ENCODE measurements at regions not wholly inside any gene's neighbourhood (a gene's known extent, or its start where the extent isn't known, plus 50 kb on each side); places are given as distances from the start of the nearest gene placed in this dataset.
"Not testable (repeated sequence)": the region's sequence is repeated elsewhere in the genome, so short reads cannot be mapped to it uniquely, and the experiment has no call there.

DNA sequence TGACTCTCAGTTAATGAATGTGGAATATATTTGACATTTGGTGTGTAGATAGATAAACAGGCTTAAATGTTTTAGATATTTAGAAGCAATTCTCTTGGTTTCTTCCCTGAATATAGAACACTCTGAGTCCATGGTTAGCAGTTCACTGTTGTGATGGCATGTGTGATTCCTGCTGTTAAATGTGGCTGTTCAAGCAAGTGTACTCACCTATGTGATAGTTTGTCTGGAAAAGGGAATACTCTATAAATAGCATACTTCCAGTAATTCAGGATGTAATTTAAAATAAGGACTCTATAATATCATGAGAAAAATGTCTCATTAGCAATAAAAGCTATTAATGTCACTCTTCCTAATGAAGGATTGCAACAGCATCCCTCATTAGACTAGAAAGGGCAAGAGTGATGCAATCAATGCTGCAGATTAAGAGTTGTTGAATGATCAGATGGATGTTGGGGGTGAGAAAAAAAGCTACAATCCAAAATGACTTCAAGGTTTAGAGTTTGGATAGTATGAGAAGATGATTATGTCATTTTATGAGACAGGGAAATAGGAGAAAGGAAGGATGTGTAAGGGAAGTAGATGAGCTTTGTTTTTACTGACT, 201.8 kb upstream of the WDFY3 start:
- DNase-seq, result no peak

- DNase-seq, result no peak
Observed at GRCh38 chr4:85170241-85170640, 203.8 kb upstream of the WDFY3 start.

- no peak for DNase-seq
Observed at GRCh38 chr4:85175190-85175589, 208.7 kb upstream of the WDFY3 start.

- DNase-seq, result no peak
Observed at GRCh38 chr4:85177092-85177491, 210.6 kb upstream of the WDFY3 start.

GRCh38 chr4:85177679-85178078, 211.2 kb upstream of the WDFY3 start:
- no peak for DNase-seq

- no peak for DNase-seq
Observed at GRCh38 chr4:85180533-85180932, 214.0 kb upstream of the WDFY3 start.

- no peak for DNase-seq
Observed at GRCh38 chr4:85187106-85187505, 220.6 kb upstream of the WDFY3 start.

DNA sequence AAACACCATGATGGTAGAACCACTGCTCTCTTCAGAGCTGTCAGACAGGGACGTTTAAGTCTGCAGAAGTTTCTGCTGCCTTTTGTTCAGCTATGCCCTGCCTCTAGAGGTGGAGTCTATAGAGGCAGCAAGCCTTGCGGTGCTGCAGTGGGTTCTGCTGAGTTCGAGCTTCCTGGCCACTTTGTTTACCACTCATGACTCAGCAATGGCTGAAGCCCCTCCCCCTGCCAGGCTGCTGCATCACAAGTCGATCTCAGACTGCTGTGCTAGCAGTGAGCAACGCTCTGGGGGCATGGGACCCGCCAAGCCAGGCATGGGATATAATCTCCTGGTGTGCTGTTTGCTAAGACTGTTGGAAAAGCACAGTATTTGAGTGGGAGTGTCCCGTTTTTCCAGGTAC, 229.5 kb upstream of the WDFY3 start:
- not testable (repeated sequence) for DNase-seq

- DNase-seq, result no peak
Observed at GRCh38 chr4:85200106-85200505, 233.6 kb upstream of the WDFY3 start.

DNA sequence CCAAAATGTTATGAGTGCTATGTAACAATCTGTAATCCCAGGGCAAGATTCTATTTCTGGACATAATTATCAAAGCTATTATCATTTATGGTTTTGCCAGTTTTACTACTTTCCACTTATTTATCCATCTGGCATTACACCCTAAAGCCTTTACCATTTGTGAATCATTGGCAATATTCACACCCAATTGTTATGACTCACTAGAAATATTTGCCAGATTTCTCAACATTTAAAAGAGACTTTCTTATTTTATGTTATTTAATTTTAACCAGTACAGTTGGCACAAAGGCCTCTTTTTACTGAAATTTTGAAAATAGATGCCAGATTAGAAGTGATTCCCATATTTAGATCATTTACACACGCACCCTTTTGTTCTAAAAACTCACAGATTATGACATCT, 242.7 kb upstream of the WDFY3 start:
- DNase-seq, result no peak

GRCh38 chr4:85210353-85210752, 243.9 kb upstream of the WDFY3 start:
- DNase-seq, result no peak

DNA sequence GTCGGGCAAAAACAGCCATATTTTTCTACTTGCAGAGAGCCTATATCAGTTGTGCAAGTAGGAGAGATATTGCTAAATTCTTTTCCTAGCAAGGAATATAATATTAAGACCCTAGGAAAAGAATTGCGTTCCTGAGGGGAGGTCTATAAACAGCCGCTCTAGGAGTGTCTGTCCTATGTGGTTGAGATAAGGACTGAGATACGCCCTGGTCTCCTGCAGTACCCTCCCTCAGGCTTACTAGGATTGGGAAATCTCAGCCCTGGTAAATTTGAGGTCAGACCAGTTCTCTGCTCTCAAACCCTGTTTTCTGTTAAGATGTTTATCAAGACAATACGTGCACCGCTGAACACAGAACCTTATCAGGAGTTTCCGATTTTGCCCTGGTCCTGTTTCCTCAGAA, 250.1 kb upstream of the WDFY3 start:
- DNase-seq, result not testable (repeated sequence)

DNA sequence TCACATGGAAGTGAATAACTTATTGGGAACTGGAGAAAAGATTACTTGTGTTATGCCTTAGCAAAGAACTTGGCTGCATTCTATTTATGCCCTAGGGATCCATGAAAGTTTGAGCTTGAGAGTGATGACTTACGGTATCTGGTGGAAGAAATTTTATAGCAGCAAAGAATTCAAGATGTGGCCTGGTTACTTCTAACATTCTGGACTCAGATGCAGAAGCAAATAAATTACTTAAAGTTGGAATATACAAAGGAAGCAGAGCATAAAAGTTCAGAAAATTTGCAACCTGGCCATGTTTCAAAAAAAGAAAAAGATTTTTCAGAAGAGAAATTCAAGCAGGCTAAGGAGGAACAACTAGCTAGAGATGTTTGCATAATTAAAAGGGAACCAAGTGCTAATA, 252.3 kb upstream of the WDFY3 start:
- no peak for DNase-seq

GRCh38 chr4:85221606-85222005, 253.3 kb upstream of the ARHGAP24 start:
- no peak for DNase-seq

- DNase-seq, result no peak
Observed at GRCh38 chr4:85222561-85222960, 252.4 kb upstream of the ARHGAP24 start.

- no peak for DNase-seq
Observed at GRCh38 chr4:85228264-85228663, 246.7 kb upstream of the ARHGAP24 start.

- DNase-seq, result no peak
Observed at GRCh38 chr4:85233516-85233915, 241.4 kb upstream of the ARHGAP24 start.

GRCh38 chr4:85243857-85244256, 231.1 kb upstream of the ARHGAP24 start:
- no peak for DNase-seq

GRCh38 chr4:85244638-85245037, 230.3 kb upstream of the ARHGAP24 start:
- no peak for DNase-seq

GRCh38 chr4:85246055-85246454, 228.9 kb upstream of the ARHGAP24 start:
- DNase-seq, result no peak

- DNase-seq, result no peak
Observed at GRCh38 chr4:85250852-85251251, 224.1 kb upstream of the ARHGAP24 start.

DNA sequence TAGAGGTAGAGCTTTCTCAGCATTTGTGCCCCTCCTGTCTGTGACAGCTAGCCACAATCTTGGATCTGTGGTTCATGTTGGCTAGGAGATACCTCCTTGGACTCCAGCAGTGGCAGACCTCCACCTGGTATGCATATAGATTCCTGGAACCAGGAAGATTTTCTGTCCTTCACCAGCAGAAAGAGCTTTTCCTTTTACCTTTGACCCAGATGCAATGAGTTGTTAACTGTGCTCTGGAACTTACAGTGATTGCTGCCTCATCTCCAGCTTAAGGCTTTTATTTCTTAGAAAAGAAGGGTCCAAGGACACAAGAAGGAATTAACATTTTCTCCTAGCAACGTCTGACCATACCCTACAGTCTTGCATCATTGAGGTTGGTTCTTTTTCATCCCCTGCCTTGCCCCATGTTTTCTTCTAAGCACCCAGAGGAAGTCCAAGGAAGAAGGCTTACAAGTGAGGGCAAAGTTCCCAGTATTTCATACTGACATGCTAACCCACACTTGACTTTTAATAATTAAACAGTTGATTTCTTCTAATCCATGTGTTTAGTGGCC, 217.1 kb upstream of the ARHGAP24 start:
- DNase-seq, result no peak

GRCh38 chr4:85260064-85260463, 214.9 kb upstream of the ARHGAP24 start:
- DNase-seq, result no peak

- DNase-seq, result no peak
Observed at GRCh38 chr4:85265234-85265633, 209.7 kb upstream of the ARHGAP24 start.

- DNase-seq, result no peak
Observed at GRCh38 chr4:85268188-85268587, 206.8 kb upstream of the ARHGAP24 start.

Measured in AML-193 (cell line).